A172 (cell line): ENCODE measurements at regions not wholly inside any gene's neighbourhood (a gene's known extent, or its start where the extent isn't known, plus 50 kb on each side); places are given as distances from the start of the nearest gene placed in this dataset.
"Not testable (repeated sequence)": the region's sequence is repeated elsewhere in the genome, so short reads cannot be mapped to it uniquely, and the experiment has no call there.

Experiments used
- DNase-seq: peaks from one replicate; pipeline ENCODE4 v3.0.0-alpha.2; 2015; ENCODE audit warnings: low spot score

DNA sequence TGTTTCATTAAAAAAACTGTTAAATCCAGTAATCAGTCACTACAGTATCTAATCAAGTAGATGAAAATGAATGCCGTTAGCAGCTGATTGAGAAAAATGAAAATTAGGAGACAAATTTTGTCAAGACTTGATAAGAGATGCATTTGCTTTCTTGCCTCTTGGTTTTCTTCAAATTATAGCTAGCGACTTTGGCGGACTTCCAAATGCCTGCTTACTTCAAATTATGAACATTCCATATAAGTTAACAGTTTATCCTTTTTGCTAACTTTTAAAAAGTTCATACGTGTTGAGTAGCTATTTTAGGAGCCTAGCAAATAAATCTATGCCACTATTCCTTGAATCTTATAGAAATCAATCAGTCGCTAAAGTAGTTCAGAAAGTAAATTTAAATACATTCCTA, 58.8 kb downstream of the PPP4R3C start:
- no peak for DNase-seq

DNA sequence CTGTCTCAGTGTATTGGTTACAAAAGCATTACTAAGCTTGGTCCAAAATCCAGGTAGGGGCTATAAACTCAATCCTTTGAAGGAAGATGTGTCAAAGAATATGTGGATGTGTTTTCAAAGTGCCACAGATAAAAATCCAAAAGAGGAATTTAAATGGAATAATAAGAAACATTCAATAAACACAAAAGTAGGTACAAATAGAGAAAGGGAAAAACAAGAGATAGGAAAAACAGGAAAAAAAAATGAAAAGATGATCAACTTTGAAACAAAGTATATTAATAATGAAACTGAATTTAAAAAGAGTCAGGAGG, 64.0 kb downstream of the PPP4R3C start:
- no peak for DNase-seq

DNA sequence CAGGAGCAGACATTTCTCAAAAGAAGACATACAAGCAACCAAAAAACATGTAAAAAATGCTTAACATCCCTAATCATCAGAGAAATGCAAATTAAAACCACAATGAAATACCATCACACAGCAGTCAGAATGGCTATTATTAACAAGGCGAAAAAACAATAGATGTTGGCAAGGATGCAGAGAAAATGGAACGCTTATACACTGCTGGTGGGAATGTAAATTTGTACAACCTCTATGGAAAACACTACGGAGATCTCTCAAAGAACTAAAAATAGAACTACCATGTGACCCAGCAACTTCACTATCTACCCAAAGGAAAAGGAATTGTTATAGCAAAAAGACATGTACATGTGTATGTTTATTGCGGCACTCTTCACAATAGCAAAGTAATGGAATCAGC, 71.5 kb downstream of the PPP4R3C start:
- DNase-seq: no peak

DNA sequence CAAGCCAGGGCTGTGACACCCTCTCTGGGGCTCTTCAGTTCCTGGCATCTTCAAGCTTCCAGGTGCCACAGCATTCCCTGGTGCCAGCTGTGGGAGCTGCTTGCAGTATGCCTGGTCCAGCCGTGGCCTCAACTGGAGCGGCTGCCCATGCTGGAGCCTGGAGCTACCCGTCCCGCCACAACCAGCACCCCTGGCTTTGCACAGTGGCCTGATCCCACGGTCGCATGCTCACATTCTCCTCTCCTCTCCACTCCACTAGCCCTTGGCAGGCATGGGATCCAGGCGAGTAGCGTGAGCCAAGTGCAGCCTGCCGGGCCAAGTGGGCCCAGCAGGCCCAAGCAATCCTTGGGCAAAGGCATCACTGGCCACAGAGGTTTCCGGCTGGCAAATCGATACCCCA, 81.7 kb downstream of the PPP4R3C start:
- no peak for DNase-seq

DNA sequence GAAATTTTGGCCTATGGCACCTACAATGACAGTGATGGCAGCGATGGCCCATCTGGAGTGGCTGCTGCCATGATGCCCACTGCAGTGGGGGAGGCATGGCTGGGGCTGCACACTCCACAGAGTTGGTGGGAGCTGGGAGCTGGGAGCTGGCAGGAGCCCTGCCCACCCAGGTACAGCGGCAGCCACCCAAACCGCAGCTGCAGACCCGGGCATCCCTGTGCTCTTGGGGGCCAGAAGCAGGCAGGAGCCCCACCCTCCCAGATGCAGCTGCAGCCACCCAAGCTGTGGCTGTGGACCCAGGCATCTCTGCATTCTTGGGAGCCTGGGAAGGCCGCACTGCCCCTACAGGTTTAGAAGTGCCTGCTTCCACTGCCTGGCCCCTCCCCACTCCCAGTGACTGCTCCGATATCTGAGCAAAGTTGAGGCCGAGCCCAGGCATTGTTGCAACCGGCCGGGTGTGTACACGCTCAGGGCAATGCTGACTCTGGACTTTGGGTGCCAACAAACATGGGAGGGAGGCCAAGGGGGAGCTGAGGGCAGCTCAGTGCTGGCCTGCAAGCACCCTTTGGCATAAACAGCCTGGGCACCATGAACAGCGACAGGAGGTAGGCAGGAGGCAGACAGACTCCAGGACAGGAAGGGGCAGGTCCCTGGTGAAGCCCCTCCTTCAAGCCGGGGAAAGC, 82.8 kb downstream of the PPP4R3C start:
- no peak for DNase-seq

DNA sequence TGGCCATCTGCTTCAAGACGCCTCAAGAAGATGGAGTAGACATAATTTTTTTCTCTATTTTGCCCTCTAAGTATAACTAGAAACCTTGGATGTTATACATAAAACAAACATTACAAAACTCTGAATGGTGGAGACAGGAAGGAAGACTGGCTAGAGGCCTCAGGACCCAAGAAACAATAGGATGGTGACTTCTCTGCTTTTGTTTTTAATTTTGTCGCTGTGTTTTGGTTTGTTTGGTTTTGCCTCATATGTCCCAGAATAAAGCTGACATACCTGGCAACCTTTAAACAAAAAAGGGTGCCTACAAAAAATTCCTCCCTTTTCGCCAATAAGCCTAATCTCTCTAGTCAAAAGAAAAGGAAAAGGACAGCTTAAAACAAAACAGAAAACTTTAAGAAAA, 109.1 kb downstream of the PPP4R3C start:
- no peak for DNase-seq

DNA sequence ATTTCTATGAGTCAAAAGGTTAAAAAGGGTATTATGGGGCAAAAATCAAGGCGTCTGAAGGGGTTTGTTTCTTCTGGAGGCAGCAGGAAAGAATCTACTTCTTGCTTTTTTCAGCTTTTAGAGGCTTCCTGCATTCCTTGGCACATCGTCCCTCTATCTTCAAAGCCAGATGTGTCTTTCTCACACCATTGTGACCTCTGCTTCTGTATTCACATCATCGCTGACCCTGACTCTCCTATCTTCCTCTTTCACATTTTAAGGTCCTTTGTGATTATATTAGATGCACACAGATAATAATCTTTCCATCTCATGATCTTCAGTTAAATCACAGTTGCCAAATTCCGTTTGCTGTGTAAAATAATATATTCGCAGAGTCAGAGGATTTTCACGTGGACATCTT, 112.7 kb downstream of the PPP4R3C start:
- DNase-seq: no peak

DNA sequence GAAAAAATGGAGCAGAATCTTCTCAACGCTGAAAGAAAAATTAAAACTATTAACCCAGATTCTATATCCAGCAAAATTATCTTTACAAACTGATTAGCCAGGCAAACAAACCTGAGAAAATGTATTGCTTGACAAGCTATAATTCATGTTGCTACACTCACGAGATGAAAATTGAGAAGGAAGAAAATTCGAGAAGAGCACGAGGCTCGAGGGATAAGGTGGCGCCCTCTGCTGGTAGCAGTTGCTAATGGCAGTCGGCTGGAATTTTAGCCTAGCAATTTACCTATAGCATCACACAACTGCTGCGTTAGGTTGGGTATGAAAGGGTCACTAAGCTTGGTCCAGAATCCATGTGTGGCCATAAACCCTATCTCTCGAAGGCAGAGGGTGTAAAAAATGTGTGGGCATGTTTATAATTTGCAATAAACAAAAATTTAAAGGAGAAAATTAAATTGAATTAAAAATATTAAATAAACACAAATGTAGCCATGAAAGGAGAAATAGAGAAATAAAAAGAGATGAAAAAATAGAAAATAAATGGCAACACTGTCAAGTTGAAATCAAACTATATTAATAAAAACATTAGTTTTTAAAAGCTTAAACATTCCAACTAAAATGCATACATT, 126.6 kb downstream of the PPP4R3C start:
- peak; percentile 49 for DNase-seq

DNA sequence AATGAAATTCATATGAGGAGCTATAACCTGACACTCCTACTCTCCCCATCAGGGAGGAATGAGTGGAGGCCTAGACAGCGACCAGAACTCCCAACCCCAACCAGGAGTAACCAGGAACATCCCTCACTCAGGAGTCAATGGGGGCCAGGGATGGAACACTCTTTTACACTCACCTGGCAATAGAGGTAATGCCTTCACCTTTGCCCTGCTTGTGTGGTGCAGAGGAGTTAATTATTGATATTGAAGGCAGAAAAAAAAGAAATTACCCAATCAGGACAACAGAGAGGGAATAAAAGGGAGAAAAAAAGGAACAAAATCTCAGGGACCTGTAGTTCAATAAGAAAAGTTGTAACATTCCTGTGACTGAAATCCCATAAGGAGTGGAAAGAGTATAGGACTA, 141.5 kb downstream of the PPP4R3C start:
- DNase-seq: no peak

DNA sequence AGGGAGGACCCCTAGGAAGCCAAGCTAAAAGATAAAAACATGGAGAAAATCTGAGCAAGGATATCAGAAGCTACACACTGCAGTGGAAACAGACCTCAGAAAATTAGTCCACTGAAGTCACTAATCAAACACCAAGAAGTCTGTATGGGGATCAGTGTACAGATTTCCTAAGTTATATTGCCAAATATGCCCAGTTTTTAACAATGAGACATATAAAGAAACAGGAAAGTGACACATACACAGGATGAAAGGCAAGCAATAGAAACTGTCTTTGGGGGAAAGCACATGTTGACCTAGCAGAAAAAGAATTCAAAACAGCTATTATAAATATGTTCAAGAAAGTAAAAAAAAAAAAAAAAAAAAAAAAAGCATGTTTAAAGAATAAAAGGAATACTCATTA, 153.7 kb downstream of the PPP4R3C start:
- DNase-seq: no peak

DNA sequence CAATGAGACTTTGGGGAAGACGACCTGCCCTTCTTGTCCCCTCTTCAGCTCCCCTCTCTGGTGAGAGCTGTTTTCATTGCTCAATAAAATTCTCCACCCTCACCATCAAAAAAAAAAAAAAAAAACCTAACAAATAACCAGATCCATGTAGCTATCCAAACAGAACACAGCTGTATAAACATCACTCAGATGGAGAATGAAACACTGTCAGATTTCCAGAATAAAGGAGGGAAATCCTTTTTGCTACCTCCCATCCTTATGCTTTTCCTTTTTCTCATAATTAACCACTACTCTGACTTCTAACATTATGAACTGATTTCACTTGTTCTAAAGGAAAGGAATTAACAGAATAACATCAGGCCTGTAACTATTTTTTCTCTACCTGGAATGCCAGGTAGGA, 155.6 kb downstream of the PPP4R3C start:
- no peak for DNase-seq

DNA sequence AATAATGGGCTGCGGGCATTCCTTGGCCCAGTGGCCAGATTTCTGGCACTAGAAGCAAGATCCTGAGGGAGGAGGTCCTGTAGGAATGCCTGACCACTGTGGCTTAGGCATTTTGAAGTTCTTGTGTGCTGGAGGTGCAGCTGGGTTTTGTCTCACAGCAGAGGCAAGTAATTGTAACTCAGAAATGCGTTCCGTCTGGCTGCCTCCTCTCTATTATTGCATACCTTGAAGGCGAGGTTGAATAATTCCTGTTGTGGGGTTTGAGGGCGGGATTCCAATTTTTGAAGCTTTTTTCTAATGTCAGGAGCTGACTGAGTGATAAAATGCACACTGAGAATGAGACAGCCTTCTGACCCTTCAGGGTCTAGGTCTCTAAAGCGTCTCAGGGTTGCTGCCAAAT, 170.6 kb downstream of the PPP4R3C start:
- DNase-seq: not testable (repeated sequence)

DNA sequence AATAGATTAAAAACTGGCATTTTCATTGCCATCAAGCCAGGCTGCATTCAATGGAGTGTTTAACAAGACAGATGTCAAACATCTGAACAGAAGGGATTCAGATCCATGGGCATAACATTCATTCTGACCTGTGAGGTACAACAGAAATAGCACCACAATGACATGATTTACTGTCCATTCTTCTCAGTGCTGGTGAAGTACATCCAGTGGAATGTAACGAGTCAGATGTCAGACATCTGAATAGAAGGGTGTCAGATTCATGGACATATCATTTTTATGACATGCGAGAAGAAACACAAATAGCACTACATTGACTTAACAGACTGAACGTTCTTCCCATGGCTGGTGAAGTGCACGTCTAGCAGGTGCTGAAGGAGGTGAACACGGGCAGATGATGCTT, 186.4 kb downstream of the PPP4R3C start:
- peak; percentile 14 for DNase-seq

DNA sequence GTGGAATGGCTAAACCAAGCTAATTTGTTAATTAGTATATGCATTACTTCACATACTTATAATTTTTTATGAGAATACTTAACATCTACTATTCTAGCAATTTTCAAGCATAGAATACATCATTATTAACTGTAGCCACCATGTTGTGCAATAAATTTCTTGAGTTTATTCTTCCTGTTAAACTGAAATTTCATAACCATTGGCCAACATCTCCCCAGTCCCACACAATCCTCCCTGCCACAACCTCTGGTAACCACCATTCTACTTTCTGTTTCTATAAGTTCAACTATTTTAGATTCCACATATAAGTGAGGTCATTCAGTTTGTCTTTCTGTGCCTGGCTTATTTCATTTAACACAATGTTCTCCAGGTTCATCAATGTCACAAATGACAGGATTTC, 208.5 kb downstream of the PPP4R3C start:
- DNase-seq: no peak

DNA sequence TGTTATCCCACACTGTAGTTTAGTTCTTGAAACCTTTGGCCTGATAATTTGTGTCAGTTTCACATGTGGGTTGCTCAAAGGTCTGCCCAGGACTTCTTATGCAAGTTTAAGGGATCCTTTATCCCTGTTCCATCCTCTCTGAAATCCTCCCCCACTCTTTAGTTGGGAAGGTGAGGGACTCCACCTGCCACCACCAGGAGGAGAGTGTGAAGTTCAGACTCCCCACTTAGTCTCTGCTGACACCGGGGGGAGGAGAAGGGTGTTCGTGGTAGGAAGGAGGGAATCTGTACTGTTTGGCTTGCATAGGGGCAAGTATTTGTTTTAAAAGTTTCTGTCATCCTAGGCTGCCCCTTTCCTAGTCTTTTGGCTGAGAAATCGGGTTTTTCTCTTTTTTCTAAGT, 211.8 kb downstream of the PPP4R3C start:
- DNase-seq: no peak

DNA sequence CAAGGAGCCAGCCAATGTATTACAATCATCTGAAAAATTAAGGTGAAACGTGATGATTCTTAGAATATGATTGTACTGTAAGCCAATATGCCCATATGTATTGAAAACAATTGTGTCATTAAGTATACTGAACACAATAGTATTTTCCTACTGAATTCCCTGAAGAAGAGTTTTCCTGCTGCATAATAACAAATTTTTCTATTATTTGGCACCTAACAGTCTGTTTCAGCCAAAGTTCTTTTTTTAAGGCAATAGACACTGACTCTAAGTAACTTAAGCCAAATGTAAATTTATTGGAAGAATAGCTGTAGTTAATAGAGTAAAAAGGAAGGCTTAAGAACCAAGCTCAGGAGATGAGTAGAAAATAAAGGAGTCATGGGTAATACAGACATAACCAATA, 220.6 kb downstream of the PPP4R3C start:
- no peak for DNase-seq

DNA sequence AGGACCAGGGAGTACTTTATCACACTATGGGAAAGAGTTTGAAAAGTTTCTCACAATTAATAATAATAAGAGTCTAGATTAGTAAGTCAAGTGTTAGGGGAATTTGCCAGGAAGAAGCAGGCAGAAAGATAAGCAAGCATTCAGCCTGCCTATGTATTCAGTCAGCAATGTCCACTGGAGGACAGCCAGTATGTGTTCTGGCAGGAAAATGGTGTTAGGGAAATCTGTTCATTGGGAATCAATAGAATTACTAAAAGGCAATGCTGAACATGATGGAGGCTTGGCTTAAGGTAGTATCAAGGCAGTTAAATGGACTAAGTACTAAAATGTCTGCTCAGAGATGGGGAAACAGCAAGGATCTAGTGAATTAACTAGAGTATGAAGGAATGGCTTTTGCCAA, 221.2 kb downstream of the PPP4R3C start:
- DNase-seq: no peak

DNA sequence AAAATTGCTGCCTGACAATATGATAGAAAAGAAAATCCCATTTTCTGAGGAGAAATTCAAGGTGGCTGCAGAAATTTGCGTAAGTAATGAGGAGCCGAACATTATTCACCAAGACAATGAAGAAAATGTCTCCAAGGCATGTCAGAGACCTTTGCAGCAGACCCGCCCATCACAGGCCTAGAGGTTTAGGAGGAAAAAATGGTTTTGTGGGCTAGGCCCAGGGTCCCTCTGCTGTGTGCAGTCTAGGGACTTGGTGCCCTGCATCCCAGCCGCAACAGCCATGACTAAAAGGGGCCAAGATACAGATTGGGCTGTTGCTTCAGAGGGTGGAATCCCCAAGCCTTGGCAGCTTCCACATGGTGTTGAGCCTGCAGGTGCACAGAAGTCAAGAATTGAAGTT, 223.1 kb downstream of the PPP4R3C start:
- not testable (repeated sequence) for DNase-seq

DNA sequence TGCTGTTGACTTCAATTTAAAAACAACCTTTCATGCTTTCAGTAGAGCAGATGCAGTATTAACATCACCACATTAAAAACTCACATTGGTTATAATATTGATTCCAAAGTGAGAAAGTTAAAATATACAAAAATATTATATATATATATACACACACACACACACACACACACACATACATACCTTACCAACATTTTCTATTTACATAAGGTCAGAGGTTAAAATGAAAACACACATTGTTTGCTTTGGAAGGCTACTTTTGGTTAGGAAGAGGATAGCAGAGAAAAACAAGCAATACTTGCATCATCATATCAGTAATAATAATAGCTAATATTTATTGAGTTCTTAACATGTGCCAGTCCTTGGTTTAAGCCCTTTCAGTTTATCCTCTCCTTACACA, 226.5 kb downstream of the PPP4R3C start:
- no peak for DNase-seq

DNA sequence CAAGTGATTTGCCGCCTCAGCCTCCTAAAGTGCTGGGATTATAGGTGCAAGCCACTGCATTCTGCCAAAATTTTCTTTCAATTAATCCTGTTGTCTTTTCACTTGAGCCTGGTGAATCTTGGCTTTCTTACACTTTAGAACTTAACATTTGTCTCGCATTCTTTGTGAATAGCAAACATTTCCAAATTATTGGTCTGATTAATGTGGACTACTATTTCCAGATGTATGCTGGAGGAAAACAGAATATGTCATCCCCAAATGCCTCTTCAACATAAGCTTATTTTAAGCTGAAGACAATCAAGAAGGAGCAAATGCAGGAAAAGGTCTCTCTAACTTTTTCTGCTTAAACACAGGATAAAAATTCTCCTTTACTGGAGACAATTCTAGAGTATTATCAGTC, 233.4 kb downstream of the PPP4R3C start:
- no peak for DNase-seq

DNA sequence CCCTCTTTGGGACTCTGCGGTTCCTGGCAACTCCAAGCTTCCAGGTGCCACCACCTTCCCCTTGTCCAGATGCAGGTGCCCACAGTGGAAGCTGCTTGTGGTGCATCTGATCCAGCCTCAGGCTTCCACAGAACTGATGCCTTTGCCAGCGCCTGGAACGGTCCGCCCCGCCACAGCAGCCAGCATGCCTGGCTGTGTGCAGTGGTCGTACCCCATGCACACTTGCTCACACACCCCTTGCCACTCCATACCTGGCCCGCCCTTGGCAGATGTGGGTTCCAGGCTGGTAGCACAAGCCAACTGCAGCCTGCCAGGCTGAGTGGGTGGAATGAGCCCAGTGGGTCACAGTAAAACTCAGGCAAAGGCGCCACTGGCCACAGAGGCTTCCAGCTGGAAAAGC, 240.5 kb downstream of the PPP4R3C start:
- no peak for DNase-seq

DNA sequence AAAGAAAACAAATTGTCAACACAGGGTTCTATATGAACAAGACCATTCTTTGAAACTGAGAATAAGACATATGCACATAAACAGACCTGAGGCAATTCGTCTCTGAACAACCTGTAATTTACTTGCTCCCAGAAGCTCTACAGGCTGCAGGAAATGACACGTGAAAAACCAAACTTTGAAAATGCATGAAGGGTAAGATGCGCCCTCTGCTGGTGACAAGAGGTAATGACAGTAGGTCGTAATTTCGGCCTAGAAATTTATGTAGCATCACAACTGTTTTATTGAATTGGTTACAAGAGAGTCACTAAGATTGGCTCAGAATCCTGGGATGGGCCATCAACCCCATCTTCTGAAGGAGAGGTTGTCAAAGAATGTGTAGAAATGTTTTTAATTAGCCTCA, 276.5 kb downstream of the PPP4R3C start:
- DNase-seq: peak; percentile 45

DNA sequence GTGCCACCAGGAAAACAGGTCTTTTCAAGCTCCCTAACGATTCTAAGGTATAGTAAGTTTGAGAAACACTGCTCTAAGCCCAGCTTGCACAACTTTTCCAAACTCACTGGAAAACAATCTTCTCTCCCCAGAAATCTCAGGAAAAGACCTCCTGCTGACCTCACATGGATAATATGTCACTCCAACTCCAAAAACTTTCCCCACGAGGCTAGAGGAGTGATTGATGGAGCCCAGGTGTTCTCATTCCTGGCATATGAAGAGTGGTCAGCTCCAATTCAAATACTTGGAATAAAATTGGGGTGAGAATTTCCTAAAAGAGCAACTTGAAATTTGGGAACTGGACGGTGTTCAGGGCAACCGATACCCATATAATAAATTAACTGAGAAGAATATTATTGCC, 299.9 kb downstream of the PPP4R3C start:
- DNase-seq: no peak

DNA sequence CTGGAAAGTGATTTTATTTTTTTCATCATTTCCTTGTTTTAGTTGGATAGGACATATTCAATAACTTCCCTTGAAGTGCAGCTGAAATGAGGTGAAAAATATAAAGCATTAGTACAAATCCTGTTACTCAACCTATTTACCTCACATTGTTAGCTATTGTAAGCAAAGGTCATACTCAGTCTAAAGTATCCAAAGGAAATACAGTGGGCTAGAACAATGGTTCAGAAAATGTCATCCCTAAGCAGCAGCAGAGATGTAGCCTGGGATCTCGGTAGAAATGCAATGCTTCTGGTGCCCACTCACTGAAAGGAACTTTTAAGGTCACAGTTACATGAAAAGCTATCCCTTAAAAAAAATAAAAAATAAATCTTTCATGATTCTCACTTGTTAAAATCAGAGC, 300.6 kb downstream of the PPP4R3C start:
- DNase-seq: no peak
